RWPE1 (cell line): ENCODE measurements at regions not wholly inside any gene's neighbourhood (a gene's known extent, or its start where the extent isn't known, plus 50 kb on each side); places are given as distances from the start of the nearest gene placed in this dataset.
A peak's percentile ranks its signal among the peaks of the same experiment; 100 is the strongest.

ENCODE experiments used
- CTCF ChIA-PET: fragments of 350-600 bp; sonication (Branson Sonifier 250); formaldehyde crosslinking; extraction: SDS; loops from one replicate; lab custom pipeline; 2021; lab: Yijun Ruan, JAX
- POLR2A ChIA-PET: fragments of 400-600 bp; formaldehyde crosslinking; extraction: SDS; loops from one replicate; lab custom pipeline; 2020; ENCODE audit warnings: antibody characterized with exemption; ENCODE audit not compliant: low non-redundant PET; lab: Yijun Ruan, JAX
- DNase-seq: peaks from one replicate; pipeline ENCODE4 v3.0.0; 2012; ENCODE audit warnings: low spot score
- H3K27ac ChIP-seq: fragments of 450-650 bp; 2 replicates; pipeline ENCODE4 v1.5.1; 2017
- TF ChIP-seq, protein P1 (sequence below): fragments of 450-650 bp; conservative IDR thresholded peaks from 2 replicates; pipeline ENCODE4 v1.5.1; 2017; ENCODE audit warnings: low read depth, mild to moderate bottlenecking

DNA sequence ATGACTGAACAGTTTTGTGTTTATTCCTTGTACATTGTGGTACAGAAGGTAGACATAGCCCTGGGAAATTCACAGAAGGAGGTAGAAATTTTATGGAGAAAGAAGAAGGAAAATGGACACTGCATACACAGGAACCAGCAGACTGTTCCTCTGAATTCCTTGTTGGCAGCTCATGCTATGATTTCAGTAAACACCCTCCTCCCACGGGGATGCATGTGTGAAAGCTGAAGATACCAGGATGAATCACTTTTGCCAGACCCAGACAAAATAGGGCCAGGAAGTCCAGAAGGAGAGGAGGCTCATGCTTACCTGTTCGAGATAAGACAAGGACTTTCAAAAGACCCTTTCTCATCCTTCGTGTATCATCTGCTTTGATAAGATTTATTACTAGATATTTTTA, 110.3 kb upstream of the GGTLC1 start:
- POLR2A ChIA-PET, result no interaction called here
- CTCF ChIA-PET, result interaction anchor here (0.5 kb wide), 1 partner anchor 62 kb away, joined by 3 read pairs; no protein-coding TSS in a partner anchor
- TF ChIP-seq, protein P1, sequence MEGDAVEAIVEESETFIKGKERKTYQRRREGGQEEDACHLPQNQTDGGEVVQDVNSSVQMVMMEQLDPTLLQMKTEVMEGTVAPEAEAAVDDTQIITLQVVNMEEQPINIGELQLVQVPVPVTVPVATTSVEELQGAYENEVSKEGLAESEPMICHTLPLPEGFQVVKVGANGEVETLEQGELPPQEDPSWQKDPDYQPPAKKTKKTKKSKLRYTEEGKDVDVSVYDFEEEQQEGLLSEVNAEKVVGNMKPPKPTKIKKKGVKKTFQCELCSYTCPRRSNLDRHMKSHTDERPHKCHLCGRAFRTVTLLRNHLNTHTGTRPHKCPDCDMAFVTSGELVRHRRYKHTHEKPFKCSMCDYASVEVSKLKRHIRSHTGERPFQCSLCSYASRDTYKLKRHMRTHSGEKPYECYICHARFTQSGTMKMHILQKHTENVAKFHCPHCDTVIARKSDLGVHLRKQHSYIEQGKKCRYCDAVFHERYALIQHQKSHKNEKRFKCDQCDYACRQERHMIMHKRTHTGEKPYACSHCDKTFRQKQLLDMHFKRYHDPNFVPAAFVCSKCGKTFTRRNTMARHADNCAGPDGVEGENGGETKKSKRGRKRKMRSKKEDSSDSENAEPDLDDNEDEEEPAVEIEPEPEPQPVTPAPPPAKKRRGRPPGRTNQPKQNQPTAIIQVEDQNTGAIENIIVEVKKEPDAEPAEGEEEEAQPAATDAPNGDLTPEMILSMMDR, result no peak
- peak; percentile 15 for DNase-seq
- H3K27ac ChIP-seq, result no peak overlapping the region

DNA sequence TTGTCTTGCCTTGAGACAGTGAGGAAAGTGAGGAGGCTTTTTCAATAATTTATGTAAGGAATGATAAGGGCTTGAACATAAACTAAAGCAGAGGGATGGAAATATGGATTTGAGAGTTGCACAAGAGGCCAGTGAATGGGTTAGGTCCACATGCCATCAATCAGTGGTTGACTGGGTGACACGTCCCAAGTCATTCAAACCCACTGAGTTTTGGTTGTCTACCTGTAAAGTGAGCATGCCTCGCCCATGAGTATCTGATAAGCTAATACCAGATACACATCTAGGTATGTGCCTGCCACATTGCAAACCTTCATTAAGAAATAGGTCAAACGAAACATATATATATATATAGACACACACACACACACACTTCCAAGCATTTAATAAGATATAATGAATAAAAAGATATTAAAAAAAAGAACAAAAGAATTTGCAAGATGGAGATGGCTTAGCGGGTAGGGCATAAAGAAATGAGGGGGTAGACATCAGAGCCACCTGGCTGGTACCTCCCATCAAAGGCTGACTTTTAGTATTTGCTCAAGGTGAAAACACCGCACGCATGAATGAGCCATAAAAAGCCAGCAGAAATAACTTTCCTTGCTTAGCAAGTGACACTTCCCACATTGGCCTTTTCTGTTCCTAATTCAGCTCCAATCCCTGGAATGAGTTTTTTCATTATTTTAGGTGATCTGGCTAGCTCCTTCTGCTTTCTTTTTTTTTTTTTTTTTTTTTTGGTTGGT, 109.1 kb upstream of the GGTLC1 start:
- DNase-seq, result no peak
- ChIA-PET POLR2A (interaction anchor here (0.6 kb wide), 1 partner anchor 123 kb away, joined by 10 read pairs; no protein-coding TSS in a partner anchor), CTCF (no interaction called here)
- TF ChIP-seq, protein P1, result no peak
- no peak overlapping the region for H3K27ac ChIP-seq

DNA sequence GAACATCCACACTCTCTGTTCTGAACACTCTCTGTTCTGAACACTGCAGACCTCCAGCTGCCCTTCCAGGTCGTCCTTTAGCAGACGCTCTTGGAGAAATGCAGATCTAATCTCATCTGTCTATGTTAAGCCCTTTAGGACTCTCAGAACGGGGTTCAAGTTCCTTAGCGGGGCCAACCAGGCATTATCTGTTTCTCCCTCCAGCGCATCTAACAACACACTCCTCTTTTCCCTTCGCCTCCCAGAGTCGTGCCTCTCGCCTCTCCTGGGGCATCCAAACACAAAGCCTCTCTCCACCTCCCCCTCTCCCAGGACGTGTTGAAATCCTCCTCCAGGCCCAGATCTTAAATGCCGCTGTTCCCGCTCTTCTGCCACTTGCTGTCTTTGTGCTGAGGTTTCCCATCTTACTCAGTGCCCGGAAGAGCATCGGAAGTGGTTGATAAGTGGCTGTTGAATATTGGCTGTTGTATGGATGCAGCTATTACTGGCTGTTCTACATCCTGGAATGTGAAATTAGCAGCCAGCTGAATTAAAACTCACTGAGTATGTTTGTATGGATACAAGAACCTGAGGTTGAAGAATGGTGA, 108.4 kb upstream of the GGTLC1 start:
- TF ChIP-seq, protein P1, result no peak
- no peak for DNase-seq
- POLR2A ChIA-PET, result no interaction called here
- H3K27ac ChIP-seq, result no peak overlapping the region
- CTCF ChIA-PET, result no interaction called here

DNA sequence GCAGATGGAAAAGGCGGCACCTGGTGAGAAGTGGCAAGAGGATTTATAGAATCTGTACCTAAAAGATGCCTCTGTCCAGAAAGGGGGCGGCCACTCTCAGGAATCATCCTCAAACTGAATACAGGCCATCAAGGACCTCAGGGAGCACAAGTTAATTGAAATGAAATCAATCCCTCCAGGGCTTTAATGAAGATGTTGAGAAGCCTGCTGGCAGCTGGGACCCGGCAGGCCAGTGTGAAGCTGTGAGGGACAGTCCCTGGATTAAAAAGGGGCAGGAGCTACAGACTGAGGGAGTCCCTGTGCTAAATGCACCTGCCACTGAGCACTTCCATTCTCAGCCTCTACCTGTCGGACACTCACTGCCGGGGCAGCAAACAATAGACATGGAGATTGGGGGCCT, 107.7 kb upstream of the GGTLC1 start:
- POLR2A ChIA-PET, result no interaction called here
- no peak for DNase-seq

DNA sequence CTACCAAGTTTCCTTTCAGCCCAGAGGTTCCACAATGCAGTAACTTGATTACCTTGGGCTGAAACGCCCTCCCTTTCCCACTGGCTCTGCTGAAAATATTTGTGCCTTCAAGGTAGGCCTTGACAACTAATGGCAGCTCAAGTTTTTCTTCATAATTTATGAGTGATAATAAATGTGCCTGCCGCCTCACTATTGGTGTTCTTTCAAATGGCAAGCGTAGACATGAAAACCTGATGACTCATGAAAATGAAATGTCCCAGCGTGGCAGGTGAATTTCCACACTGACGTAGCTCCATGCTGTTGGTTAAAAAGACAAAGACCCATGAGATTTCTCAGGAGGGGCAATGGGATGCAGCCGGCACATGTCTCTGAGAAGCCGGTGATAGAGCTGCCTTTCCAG, 107.2 kb upstream of the GGTLC1 start:
- POLR2A ChIA-PET, result no interaction called here
- CTCF ChIA-PET, result no interaction called here
- TF ChIP-seq, protein P1, result no peak
- peak; percentile 27 for DNase-seq
- no peak overlapping the region for H3K27ac ChIP-seq

More for the DNA sequence above, 107.7 kb upstream of the GGTLC1 start:
- CTCF ChIA-PET, result no interaction called here
- H3K27ac ChIP-seq, result no peak overlapping the region
- TF ChIP-seq, protein P1, result no peak

DNA sequence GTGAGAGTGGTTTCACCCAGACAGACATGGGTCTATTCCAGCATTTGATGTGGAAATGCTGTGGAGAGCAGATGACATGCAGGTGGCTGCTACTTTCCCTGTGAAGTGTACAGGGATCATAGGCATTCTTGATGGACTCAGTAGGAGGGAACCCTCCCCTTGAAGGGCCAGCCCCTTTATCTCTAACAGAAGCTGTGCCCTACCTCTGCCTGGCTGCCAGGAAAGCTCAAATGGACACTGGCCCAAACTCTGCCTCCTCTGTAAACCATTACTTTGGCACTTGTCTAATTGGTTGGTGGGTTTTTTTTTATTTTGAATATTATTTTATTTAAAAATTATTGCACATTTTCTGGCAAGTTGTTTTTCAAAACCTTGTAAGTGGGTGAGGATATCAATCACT, 106.7 kb upstream of the GGTLC1 start:
- TF ChIP-seq, protein P1, result no peak
- POLR2A ChIA-PET, result no interaction called here
- no peak for DNase-seq
- CTCF ChIA-PET, result no interaction called here
- H3K27ac ChIP-seq, result no peak overlapping the region
